M059J (cell line): ENCODE measurements at regions not wholly inside any gene's neighbourhood (a gene's known extent, or its start where the extent isn't known, plus 50 kb on each side); places are given as distances from the start of the nearest gene placed in this dataset.
"Not testable (repeated sequence)": the region's sequence is repeated elsewhere in the genome, so short reads cannot be mapped to it uniquely, and the experiment has no call there.

Source experiments
- DNase-seq: peaks from one replicate; pipeline ENCODE4 v3.0.0-alpha.2; 2012; ENCODE audit warnings: low read depth

GRCh38 chrX:148080593-148080992, 99.5 kb downstream of the FMR1NB start:
- DNase-seq = no peak

GRCh38 chrX:148084611-148085010, 103.5 kb downstream of the FMR1NB start:
- no peak for DNase-seq

- no peak for DNase-seq
Measured at GRCh38 chrX:148120151-148120550, 139.0 kb downstream of the FMR1NB start.

GRCh38 chrX:148120999-148121623, 140.0 kb downstream of the FMR1NB start:
- DNase-seq = no peak

GRCh38 chrX:148128872-148129505, 147.9 kb downstream of the FMR1NB start:
- DNase-seq = not testable (repeated sequence)

GRCh38 chrX:148133105-148133725, 152.1 kb downstream of the FMR1NB start:
- no peak for DNase-seq

GRCh38 chrX:148134578-148134977, 153.4 kb downstream of the FMR1NB start:
- no peak for DNase-seq

- no peak for DNase-seq
Measured at GRCh38 chrX:148135738-148136137, 154.6 kb downstream of the FMR1NB start.

GRCh38 chrX:148146121-148146520, 165.0 kb downstream of the FMR1NB start:
- DNase-seq = no peak

GRCh38 chrX:148156986-148157385, 175.8 kb downstream of the FMR1NB start:
- DNase-seq = no peak

GRCh38 chrX:148159796-148160195, 178.7 kb downstream of the FMR1NB start:
- no peak for DNase-seq

- no peak for DNase-seq
Measured at GRCh38 chrX:148161701-148162100, 180.6 kb downstream of the FMR1NB start.

GRCh38 chrX:148185631-148186030, 204.5 kb downstream of the FMR1NB start:
- no peak for DNase-seq

- DNase-seq = no peak
Measured at GRCh38 chrX:148192547-148192946, 211.4 kb downstream of the FMR1NB start.

- no peak for DNase-seq
Measured at GRCh38 chrX:148193759-148194158, 212.6 kb downstream of the FMR1NB start.

GRCh38 chrX:148203531-148203930, 222.4 kb downstream of the FMR1NB start:
- no peak for DNase-seq

- no peak for DNase-seq
Measured at GRCh38 chrX:148204195-148204594, 223.1 kb downstream of the FMR1NB start.

GRCh38 chrX:148214786-148215185, 233.6 kb downstream of the FMR1NB start:
- DNase-seq = no peak

- no peak for DNase-seq
Measured at GRCh38 chrX:148215726-148216125, 234.6 kb downstream of the FMR1NB start.

GRCh38 chrX:148223361-148223760, 242.2 kb downstream of the FMR1NB start:
- no peak for DNase-seq

GRCh38 chrX:148228521-148228920, 247.4 kb downstream of the FMR1NB start:
- DNase-seq = no peak

- DNase-seq = no peak
Measured at GRCh38 chrX:148229801-148230303, 248.7 kb downstream of the FMR1NB start.

- DNase-seq = no peak
Measured at GRCh38 chrX:148259990-148260389, 240.4 kb upstream of the AFF2 start.
